HG02840 (cell line): ENCODE measurements at regions not wholly inside any gene's neighbourhood (a gene's known extent, or its start where the extent isn't known, plus 50 kb on each side); places are given as distances from the start of the nearest gene placed in this dataset.
"Not testable (repeated sequence)": the region's sequence is repeated elsewhere in the genome, so short reads cannot be mapped to it uniquely, and the experiment has no call there.

Experiments used
- ATAC-seq: cut with Tn5 transposase; IDR thresholded peaks from one replicate; pipeline ENCODE4 v1.9.1; 2021; ENCODE audit warnings: mild to moderate bottlenecking, moderate library complexity, moderate number of reproducible peaks; ENCODE audit not compliant: unreplicated experiment, low FRiP score

GRCh38 chr6:84977363-84977705 is 212.9 kb upstream of the TBX18 start:
- no peak for ATAC-seq

- no peak for ATAC-seq
These were observed 212.3 kb upstream of the TBX18 start for GRCh38 chr6:84976526-84977362.

GRCh38 chr6:84975316-84975715 is 210.9 kb upstream of the TBX18 start:
- no peak for ATAC-seq

DNA sequence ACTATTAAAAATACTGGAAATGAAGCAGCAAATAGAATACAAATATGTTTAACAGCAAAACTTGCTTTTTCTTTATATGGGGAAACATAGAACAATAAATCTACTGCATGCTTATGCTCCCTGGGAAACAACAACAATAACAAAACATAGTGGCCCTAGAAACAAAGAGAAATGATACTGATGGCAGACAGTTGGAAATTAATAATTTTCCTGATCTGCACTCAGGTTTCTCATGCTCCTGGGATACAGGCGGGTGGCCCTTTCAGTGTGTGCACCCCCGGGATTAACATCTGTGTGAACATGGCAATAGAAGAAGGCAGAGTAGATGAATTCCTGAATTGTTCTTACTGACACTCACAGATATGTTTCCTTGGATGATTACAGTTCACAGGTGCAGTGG is 209.2 kb upstream of the TBX18 start:
- no peak for ATAC-seq

GRCh38 chr6:84967965-84968364 is 203.6 kb upstream of the TBX18 start:
- no peak for ATAC-seq

GRCh38 chr6:84967389-84967788 is 203.0 kb upstream of the TBX18 start:
- ATAC-seq: no peak

- ATAC-seq: no peak
These were observed 188.8 kb upstream of the TBX18 start for GRCh38 chr6:84953111-84953755.

DNA sequence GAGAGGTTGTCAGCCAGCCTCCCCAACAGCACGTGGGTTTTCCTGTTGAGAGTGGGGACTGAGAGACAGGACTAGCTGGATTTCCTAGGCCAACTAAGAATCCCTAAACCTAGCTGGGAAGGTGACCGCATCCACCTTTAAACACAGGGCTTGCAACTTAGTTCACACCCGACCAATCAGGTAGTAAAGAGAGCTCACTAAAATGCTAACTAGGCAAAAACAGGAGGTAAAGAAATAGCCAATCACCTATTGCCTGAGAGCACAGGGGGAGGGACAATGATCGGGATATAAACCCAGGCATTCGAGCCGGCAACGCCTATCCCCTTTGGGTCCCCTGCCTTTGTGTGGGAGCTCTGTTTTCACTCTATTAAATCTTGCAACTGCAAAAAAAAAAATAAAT is 180.5 kb upstream of the TBX18 start:
- ATAC-seq: not testable (repeated sequence)

- ATAC-seq: no peak
These were observed 179.5 kb upstream of the TBX18 start for GRCh38 chr6:84943905-84944304.

GRCh38 chr6:84941609-84942008 is 177.2 kb upstream of the TBX18 start:
- not testable (repeated sequence) for ATAC-seq

DNA sequence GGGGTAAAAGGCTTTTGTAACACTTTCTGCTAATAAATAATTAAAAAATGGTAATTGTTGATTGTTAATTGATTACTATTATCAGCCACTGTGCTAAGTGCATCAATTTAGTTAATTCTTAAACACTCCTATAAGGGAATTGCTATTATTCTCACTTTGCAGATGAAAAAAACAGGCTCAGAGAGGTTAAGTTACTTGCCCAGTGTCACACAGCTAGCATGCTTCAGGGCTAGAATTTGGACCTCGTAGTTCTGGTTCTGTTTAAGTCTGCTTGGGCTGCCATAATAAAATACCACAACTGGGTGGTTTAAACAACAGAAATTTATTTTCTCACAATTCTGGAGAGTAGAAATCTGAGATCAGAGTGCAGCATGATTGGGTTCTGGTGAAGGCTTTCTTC is 164.8 kb upstream of the TBX18 start:
- no peak for ATAC-seq

- no peak for ATAC-seq
These were observed 163.2 kb upstream of the TBX18 start for GRCh38 chr6:84927551-84927950.

DNA sequence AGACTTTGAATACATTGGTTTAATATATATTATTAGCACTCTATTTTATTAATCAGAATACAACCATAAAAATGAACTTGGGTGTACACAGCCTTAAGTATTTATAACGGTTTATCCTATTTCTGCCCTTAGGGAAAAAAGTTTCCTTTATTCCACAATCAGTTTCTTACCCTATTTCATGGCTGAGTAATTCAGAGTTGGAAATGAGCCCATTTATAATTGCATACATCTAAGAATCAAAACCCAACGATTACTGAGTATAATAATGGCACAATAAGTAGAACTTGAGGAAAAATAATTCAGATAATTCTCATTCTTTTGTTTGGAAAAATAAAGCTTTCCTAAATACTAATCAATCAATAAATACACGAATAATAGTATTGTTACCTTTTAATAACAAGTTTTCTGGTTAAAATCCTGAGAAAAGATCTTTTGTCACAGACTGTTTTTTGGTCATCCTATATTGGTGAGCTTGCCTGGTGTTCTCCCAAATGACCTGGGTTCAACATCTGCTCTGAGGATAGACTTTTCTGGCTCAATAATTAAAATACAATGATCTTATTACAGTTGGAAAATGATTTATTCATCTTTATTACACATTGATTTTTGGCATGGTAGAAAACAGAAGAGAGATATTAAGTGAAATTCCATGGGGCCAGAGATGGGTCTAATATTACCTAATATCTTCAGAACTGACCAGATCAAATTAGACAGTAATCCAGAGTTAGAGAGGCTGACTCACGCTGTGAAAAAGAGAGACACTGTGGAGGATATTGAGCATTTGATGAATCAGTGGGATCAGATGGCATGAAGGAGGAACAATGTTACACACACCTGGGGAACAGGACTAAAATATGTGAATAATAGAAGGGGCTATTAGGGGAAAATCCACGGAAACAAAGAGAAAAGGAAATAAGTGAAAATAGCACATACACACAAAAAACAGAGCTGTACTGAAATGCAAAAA is 162.1 kb upstream of the TBX18 start:
- ATAC-seq: no peak

GRCh38 chr6:84921891-84922290 is 157.5 kb upstream of the TBX18 start:
- ATAC-seq: no peak

DNA sequence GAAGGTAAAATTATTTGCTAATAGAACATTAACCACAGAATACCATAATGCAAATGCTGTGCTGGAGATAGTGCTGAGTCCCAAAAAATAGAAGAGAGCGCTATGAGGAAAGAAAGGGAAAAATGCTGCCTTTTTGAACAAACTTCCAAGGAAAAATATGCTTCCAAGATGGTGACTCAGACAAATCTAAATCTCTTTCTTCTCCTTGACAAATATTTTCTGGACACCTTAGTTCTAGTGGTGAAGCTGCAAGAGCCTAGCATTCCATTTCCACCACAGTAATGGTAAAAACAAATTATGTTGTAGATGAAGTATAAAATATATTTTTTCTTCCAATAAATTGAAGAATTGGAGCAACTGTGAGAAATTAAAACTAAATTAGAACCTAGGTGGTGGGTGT is 155.6 kb upstream of the TBX18 start:
- ATAC-seq: no peak

- ATAC-seq: no peak
These were observed 152.3 kb upstream of the TBX18 start for GRCh38 chr6:84916704-84917103.

DNA sequence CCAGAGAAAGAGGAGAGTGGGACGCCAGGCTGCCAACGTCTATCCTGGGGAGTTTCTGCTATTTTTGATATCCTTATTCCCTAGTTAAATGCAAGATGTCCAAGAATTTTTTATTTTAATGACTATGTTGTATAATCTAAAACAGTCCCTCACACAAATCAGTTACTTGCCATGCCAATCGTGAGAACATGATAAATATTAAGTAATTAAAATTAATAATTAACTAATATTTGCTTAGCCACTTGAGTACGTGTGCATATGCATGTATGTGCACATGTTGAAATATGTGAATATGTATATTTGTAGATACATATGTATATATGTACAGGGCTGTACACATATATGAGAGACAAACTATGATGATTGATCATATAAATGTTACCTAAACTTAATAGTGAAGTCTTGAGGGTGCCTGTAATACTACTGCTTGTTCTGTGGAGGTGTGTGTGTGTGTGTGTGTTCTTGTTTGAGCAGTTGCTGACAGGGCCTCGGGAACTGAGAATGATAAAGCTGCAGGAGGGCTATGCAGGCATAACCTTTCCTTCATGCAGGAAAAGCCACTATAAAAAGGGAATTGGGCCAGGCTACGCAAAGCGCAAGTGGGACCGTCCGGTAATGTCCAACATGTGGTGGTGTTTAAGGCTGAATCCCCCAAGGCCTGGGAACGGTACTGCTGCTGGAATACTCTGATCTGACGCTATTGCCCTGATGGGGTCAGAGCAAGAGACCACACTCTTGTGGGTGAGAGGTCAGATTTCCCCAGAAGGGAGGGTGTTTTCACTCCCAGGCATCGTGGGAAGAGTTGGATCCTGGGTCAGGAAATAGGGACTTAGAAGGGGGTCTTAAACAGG is 148.3 kb upstream of the TBX18 start:
- ATAC-seq: no peak

DNA sequence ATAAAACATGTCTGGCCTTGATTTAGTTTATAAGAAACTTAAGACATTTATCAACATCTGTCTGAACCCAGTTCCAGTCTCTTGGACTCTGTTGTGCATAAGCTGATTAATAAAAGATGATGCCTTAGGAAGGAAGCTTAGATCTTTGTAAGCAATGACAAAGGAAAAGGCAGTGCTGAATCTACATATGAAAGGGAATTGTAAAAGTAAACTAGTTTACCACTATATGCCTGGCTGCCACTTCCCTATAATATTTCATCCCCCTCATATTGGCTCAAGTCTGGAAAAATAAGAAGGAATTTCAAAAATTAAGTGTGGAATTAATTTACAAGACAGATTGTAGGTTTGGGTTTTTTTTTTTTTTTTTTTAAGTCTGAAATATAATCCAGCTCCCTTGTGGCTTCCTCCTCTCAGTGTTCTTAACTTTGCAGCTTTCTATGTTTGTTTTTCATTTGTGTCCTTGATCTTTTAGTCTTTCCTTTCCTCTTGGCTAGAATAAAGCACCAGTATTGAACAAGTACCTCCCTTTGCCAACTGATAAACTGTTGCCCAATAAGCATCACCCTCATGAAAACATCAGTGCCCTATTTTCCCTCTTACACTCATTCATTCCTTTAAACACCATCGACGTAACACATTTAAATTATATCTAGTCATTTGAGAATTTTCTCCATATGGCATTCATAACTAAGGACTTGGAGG is 146.7 kb upstream of the TBX18 start:
- no peak for ATAC-seq

GRCh38 chr6:84908304-84908904 is 144.0 kb upstream of the TBX18 start:
- ATAC-seq: no peak
